Stimulated activated CD8-positive, alpha-beta memory T cell treated with anti-CD3 and anti-CD28 coated beads, Interleukin-15, amount 100 ng/mL, for 24 hours (primary cell): ENCODE measurements at regions not wholly inside any gene's neighbourhood (a gene's known extent, or its start where the extent isn't known, plus 50 kb on each side); places are given as distances from the start of the nearest gene placed in this dataset.
A peak's percentile ranks its signal among the peaks of the same experiment; 100 is the strongest.

Source experiments
- DNase-seq: peaks from one replicate; pipeline ENCODE4 v3.0.0-alpha.2; 2020; ENCODE audit warnings: low read depth

GRCh38 chr15:97892167-97892938 is 68.2 kb upstream of the ARRDC4 start:
- DNase-seq = no peak

- DNase-seq = no peak
These were observed 66.5 kb upstream of the ARRDC4 start for GRCh38 chr15:97893967-97894366.

- no peak for DNase-seq
These were observed 60.5 kb upstream of the ARRDC4 start for GRCh38 chr15:97899981-97900380.

- DNase-seq = no peak
These were observed 58.2 kb upstream of the ARRDC4 start for GRCh38 chr15:97902140-97902780.

- DNase-seq = no peak
These were observed 56.9 kb upstream of the ARRDC4 start for GRCh38 chr15:97903560-97903959.

GRCh38 chr15:97903971-97904572 is 56.4 kb upstream of the ARRDC4 start:
- DNase-seq = no peak

GRCh38 chr15:97909291-97909891 is 51.1 kb upstream of the ARRDC4 start:
- peak; percentile 21 for DNase-seq
